Retinal pigment epithelial cell (primary cell): ENCODE measurements at regions not wholly inside any gene's neighbourhood (a gene's known extent, or its start where the extent isn't known, plus 50 kb on each side); places are given as distances from the start of the nearest gene placed in this dataset.

Experiments
- DNase-seq: peaks from one replicate; pipeline ENCODE4 v3.0.0-alpha.2; 2010; ENCODE audit warnings: low read depth
- H3K4me3 ChIP-seq: 2 replicates; pipeline ENCODE4 v1.5.1; 2011; ENCODE audit warnings: mild to moderate bottlenecking, low read length, control low read depth, moderate library complexity
- CTCF ChIP-seq: conservative IDR thresholded peaks from 2 replicates; pipeline ENCODE4 v1.5.1; 2011; ENCODE audit warnings: low read depth, low read length, control low read depth, inconsistent platforms

GRCh38 chr2:159853101-159853500 is 55.1 kb upstream of the CD302 start:
- peak; percentile 81 for DNase-seq
- no peak for TF ChIP-seq CTCF

GRCh38 chr2:159851941-159852340 is 53.9 kb upstream of the CD302 start:
- no peak overlapping the region for H3K4me3 ChIP-seq
- DNase-seq = no peak
- TF ChIP-seq CTCF = no peak

More at GRCh38 chr2:159853101-159853500, 55.1 kb upstream of the CD302 start:
- H3K4me3 ChIP-seq = no peak overlapping the region

- H3K4me3 ChIP-seq = no peak overlapping the region
- no peak for TF ChIP-seq CTCF
- no peak for DNase-seq
Measured at GRCh38 chr2:159850789-159851188, 52.8 kb upstream of the CD302 start.

- H3K4me3 ChIP-seq = no peak overlapping the region
- no peak for TF ChIP-seq CTCF
- no peak for DNase-seq
Measured at GRCh38 chr2:159849160-159849813, 51.3 kb upstream of the CD302 start.
